Activated T-helper 1 cell treated with Interleukin-2 at 50 U/mL for 16 hours (primary cell): ENCODE measurements at regions not wholly inside any gene's neighbourhood (a gene's known extent, or its start where the extent isn't known, plus 50 kb on each side); places are given as distances from the start of the nearest gene placed in this dataset.

Source experiments
- DNase-seq: peaks from one replicate; pipeline ENCODE4 v3.0.0-alpha.2; 2020; ENCODE audit warnings: low read depth

DNA sequence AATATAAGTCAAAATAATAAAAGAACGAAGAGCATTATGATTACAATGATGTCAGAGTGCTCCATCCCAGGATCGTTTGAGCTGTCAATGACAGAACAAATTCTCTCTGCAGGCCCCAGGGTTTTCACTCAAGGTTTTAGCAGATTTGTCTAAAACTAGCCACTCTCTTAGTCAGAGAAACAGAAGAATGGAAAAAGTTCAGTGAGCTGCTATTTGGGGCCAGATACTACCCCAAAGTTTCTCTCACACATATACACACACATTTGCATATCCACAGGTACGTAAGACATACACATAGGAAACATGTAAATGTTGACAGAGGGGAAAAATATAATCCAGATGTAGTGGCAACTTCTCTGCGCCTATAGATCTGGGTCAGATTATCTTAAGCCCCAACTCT lies 76.3 kb upstream of the SEMA6A start:
- DNase-seq = no peak

DNA sequence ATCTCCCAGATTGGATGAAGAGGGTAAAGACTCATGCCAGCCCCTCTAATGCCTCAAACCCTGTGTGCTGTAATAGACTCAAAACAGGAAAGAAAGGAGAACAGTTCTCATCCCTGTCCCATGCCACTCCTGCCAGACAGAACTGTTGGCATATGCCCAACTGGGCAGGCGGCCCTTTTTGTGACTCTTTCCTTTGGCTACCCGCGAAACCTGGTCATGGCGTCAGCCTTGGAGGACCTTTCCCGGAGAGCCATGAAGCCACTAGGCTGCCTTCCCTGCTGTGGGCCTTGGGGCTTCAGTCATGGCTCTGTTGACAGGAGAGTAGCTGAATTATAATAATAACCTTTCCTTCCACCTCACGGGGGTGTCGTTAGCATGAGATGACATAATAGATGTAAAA lies 75.9 kb upstream of the SEMA6A start:
- DNase-seq = no peak

DNA sequence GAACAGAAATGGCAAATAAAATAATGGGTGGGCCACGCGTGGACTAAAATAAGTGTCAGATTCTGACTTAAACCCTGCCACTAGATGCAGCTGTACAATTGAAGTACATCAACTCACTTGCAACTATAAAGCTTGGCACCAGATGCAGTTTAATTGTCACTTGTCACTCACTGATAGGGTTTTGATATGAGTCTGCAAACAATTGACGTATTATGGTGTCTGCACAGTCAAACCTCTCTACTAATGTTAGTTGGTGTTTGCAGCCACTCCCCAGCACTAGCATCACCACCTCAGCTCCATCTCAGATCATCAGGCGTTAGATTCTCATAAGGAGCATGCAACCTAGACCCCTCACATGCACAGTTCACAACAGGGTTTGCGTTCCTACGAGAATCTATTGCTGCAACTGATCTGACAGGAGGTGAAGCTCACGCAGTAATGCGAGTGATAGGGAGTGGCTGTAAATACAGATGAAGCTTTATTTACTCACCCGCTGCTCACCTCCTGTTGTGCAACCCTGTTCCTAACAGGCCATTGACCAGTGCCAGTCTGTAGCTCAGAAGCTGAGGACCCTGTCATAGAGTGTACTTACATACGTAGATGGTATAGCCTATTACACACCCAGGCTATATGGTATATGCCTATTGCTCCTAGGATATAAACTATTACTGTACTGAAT lies 72.1 kb upstream of the SEMA6A start:
- no peak for DNase-seq

DNA sequence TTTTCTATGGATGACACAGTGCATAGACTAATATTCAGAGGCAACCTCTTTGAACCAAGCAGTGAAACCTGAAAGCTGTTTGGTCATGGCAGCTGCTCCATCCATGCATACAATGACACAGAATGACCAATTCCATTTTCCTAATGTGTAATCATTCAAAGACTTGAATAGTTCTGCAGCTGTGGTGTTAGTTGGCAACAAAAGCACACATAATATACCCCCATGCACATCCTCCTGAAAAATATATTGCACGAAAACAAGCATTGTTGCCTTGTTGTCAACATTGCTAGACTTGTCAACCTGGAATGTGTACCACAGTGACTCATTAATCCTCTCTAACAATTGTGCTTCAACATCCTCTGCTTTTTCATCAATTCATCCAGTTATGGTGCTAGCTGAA lies 71.0 kb upstream of the SEMA6A start:
- DNase-seq = no peak

DNA sequence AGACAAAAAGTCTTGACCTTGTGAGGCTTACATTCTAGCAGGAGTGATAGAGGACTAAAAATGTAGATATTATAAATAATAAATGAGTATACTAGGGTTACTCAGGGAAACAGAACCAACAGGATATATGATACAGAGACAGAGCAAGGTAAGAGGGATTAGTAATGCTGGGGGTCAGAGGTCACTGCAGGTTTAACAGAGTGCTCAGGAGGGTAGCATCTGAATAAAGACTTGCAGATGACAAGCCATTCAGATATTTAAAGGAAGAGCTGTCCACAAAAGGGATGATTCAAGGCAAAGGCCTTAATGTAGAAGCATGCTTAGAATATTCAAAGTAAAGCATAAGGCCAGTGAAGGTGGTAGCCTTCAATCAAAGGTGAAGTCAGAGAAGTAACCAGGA lies 65.6 kb upstream of the SEMA6A start:
- DNase-seq = no peak

DNA sequence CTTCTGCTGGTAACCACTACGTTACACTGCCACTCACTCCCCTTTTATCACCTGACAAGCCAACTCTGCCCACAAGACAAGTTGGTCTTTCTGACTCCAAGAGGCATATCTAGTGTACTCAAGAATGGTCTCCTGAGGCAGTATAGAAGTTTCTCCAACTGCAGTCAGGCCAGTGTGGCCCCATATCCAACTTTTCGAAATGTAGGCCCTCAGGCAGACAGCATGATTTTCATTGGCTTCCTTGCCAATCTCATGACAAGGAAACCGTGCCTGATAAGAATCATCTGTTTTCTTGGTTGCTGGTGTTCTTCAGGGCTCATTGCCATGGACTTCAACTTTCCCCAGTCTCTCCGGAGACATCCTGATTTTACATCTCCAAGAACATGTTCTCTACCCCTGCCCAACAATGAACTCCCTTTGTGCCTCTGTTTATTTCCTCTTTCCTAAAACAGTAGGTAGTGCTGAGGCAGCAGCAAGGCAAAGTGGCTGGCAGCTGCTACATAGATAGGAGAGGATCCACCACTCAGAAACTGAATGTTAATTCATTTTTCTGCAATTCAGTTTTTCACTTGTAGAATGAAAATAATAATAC lies 62.6 kb upstream of the SEMA6A start:
- no peak for DNase-seq

DNA sequence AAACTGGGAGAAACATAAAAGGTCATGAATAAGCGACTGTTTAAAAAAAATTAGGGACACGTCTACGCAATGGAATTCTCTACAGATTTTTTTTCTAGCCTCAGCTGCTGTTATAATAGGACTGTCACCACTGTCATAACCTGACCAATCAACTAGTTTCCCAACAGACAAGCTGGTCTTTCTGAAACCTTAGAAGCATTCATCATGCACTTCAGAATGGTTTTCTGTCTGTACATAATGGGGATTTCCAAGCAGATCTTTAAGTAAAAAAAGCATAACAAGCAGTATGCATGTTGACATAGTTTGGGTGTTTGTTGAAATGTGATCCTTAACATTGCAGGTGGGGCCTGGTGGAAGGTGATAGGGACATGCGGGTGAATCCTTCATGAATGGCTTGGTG lies 58.3 kb upstream of the SEMA6A start:
- DNase-seq = no peak

DNA sequence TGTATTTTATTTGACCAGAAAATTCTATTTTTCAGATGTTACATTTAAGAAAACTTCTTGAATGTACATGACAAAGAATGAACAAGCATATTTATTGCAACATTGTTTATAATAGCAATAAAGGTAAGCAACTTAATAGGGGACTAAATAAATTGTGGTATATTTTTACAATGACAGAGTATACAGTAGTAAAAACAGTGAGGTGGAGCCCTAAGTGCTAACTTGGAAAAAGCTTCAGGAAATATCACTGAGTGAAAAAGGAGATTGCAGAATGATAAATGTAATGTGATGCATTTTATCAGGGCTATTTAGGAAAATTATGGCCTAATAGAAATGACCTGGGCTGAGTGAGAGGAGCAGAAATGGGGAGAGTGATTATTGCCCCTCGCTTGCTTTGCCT lies 56.5 kb upstream of the SEMA6A start:
- DNase-seq = no peak

DNA sequence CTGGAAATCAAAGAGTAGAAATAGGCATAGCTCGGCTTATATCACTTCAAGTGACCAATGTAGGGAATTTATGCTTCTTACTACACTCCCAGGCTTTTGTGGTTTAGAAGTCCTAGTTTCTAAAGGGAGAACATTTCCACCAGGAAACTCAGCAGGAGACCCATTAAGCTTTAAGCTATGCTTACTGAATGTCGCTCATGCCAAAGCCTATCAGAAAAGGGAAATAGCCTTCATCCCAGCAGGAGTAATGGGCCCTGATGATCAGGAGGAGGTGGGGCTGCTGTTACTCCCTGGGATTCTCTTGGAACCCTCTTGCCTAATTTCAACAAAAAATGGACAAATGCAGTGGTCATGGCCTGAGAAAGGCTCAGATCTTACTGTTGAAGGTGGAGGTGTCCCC lies 54.5 kb upstream of the SEMA6A start:
- no peak for DNase-seq

DNA sequence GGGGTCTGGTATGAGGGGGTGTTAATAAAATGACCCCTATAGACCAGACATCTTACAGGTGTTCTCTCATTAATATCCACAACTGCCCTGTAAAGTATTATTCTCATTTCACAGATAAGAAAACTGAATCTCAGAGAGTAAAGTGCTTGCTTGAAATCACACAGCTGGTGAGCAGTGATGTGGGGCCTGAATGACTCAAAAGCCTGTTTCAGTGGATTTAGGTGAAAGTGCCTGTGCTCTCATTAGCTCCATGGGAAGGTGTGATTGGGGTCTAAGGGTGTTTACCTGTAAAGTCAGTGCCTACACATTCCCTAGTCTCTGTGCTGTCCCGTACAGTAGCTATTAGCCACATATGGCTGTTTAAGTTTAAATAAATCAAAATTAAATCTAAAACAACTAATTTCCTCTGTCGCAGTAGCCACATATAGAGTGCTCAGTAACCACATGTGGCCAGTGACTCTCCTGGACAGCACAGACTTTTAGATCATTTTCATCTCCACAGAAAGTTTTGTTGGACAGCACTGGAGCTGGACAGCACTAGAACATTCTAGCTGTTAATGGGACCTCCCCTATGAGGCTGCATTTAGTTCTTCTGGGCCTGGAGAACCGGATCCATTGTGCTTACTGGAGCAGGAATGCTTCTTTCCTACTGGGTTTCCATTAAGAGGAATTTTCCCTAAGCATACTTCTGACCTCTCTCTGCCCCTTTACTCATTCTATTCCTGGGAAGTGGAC lies 52.5 kb upstream of the SEMA6A start:
- DNase-seq = no peak

DNA sequence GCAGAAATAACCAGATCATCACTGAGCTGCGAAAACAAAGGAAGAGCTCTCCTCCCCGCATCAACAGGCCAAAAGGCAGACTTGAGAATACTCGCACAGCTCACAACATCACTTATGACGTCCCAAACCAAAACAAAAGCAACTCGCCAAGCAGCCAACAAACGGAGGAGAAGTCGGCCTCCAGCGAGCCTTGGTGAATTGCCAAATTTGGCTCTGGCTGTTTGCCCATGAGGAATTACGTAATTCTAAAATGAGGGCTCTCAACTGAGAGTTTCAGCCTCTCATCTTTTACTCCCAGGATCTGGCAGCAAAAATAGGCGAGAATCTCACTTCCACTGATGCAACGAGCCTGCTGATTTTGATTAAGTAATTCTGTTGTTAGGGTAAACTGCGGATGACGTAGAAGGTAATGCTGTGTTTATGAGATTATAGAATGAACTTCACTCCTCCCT lies 51.7 kb upstream of the SEMA6A start:
- no peak for DNase-seq
